Ovary (tissue), 3 donors: ENCODE measurements at regions not wholly inside any gene's neighbourhood (a gene's known extent, or its start where the extent isn't known, plus 50 kb on each side); places are given as distances from the start of the nearest gene placed in this dataset.

Source experiments
- CTCF ChIP-seq, 3 donors: fragments of 450-650 bp in 2 of 3; fragments of 200-600 bp in 1 of 3; IDR thresholded peaks; one replicate each; pipeline versions ENCODE4 v1.5.1 to v1.8.0; 2016 to 2022; ENCODE audit warnings: antibody characterized with exemption in 3 of 3, mild to moderate bottlenecking in 1 of 3
- POLR2A ChIP-seq: fragments of 450-650 bp; IDR thresholded peaks from one replicate; pipeline ENCODE4 v1.6.1; 2017; ENCODE audit warnings: antibody characterized with exemption, mild to moderate bottlenecking, moderate library complexity
- donor health status: DM: no; HTN: no; CAD: no.

DNA sequence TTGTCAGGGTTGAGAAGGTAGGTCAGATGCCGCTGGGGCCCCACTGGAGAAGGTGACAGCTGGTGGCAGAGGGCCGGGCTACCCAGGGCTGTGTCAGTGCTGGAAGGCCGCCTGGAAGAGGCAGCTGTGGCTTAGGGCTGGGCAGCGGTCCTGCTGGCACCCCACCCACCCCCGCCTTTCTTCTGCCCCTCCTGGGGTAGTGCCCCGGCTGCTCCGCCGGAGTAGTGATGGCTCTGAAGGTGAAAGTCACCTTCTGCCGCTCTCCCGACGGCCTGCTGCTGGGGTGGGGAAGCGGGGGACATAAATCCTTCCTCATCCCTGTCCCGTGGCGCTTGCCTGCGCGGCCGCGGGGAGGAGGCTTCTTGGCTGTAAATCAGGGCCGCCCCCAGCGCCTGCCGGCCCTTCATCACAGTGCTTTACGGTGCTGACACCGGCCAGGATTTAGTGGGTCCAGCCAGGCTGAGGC lies 332.2 kb downstream of the DYSF start:
- TF ChIP-seq CTCF (IDR thresholded peaks at IDR 0.05) (no peak), POLR2A (no peak)
